ENCODE measurements at regions not wholly inside any gene's neighbourhood (a gene's known extent, or its start where the extent isn't known, plus 50 kb on each side); places are given as distances from the start of the nearest gene placed in this dataset.

DNA sequence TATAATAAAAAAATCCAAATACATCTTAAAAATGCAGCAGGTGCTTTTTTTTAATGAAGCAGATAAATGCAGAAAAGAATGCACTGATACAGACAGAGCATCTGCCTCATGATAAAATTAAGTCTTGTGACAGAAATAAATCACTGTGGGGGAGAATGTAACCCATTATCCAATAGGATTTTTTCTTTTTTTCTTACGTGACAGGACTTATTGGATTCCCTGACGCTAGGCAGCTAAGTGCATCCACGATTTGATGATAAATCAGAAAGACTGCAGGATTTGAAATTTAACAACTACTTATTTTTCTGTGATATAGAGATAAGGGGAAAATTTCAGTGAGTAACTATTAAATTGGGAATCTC lies 110.6 kb upstream of the PPARGC1A start:
- H3K4me1 ChIP-seq (ENCODE audit: control insufficient read depth, insufficient read depth, low read length), result no peaks in the 10 kb centered on the region
- H3K27ac ChIP-seq (ENCODE audit: low read length), result no peak overlapping the region
- 67% methylated on average over 2 of the region's 3 CpGs for WGBS (ENCODE audit: insufficient coverage)
- no peak overlapping the region for H3K4me3 ChIP-seq (ENCODE audit: low read length)
- H3K27ac Mint-ChIP-seq, result no peak overlapping the region
- H3K27me3 ChIP-seq (ENCODE audit: control insufficient read depth, insufficient read depth, low read length), result no peaks in the 10 kb centered on the region
- H3K27me3 Mint-ChIP-seq (ENCODE audit: low read depth in 2 of 2), result no peaks in the 10 kb centered on the region
- no peak overlapping the region for H3K4me3 Mint-ChIP-seq
- peaks cover 3% of the 10 kb centered on the region for H3K9me3 ChIP-seq (ENCODE audit: control insufficient read depth, insufficient read depth, low read length)
- TF ChIP-seq, protein P1, sequence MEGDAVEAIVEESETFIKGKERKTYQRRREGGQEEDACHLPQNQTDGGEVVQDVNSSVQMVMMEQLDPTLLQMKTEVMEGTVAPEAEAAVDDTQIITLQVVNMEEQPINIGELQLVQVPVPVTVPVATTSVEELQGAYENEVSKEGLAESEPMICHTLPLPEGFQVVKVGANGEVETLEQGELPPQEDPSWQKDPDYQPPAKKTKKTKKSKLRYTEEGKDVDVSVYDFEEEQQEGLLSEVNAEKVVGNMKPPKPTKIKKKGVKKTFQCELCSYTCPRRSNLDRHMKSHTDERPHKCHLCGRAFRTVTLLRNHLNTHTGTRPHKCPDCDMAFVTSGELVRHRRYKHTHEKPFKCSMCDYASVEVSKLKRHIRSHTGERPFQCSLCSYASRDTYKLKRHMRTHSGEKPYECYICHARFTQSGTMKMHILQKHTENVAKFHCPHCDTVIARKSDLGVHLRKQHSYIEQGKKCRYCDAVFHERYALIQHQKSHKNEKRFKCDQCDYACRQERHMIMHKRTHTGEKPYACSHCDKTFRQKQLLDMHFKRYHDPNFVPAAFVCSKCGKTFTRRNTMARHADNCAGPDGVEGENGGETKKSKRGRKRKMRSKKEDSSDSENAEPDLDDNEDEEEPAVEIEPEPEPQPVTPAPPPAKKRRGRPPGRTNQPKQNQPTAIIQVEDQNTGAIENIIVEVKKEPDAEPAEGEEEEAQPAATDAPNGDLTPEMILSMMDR (IDR thresholded peaks at IDR 0.05), result no peak
- no peak for ATAC-seq
- intact Hi-C loops (cut with micrococcal nuclease), result no loop called here
- H3K36me3 Mint-ChIP-seq, result no peaks in the 10 kb centered on the region
- H3K4me1 Mint-ChIP-seq, result no peaks in the 10 kb centered on the region
- H3K36me3 ChIP-seq (ENCODE audit: control insufficient read depth, insufficient read depth, low read length), result no peaks in the 10 kb centered on the region
- peaks cover 4 to 5% of the 10 kb centered on the region in 2 donors for H3K9me3 Mint-ChIP-seq
- no peak for DNase-seq

GRCh38 chr4:23999714-24000469 lies 110.0 kb upstream of the PPARGC1A start:
- TF ChIP-seq, protein P1 (IDR thresholded peaks at IDR 0.05), result no peak
- Histone ChIP-seq H3K27me3 (ENCODE audit: control insufficient read depth, insufficient read depth, low read length) (no peaks in the 10 kb centered on the region), H3K4me1 (ENCODE audit: control insufficient read depth, insufficient read depth, low read length) (no peaks in the 10 kb centered on the region), H3K9me3 (ENCODE audit: control insufficient read depth, insufficient read depth, low read length) (peaks cover 3% of the 10 kb centered on the region), H3K4me3 (ENCODE audit: low read length) (no peak overlapping the region), H3K27ac (ENCODE audit: low read length) (no peak overlapping the region), H3K36me3 (ENCODE audit: control insufficient read depth, insufficient read depth, low read length) (no peaks in the 10 kb centered on the region)
- intact Hi-C loops (cut with micrococcal nuclease), result no loop called here
- H3K27me3 Mint-ChIP-seq (ENCODE audit: low read depth in 2 of 2), result no peaks in the 10 kb centered on the region
- WGBS (ENCODE audit: insufficient coverage), result 82% methylated on average over 16 of the region's 17 CpGs
- H3K4me1 Mint-ChIP-seq, result no peaks in the 10 kb centered on the region
- DNase-seq (no peak), ATAC-seq (no peak)
- H3K27ac Mint-ChIP-seq, result no peak overlapping the region
- H3K4me3 Mint-ChIP-seq, result no peak overlapping the region
- no peaks in the 10 kb centered on the region for H3K36me3 Mint-ChIP-seq
- H3K9me3 Mint-ChIP-seq, result peaks cover 3% of the 10 kb centered on the region in 2 donors

DNA sequence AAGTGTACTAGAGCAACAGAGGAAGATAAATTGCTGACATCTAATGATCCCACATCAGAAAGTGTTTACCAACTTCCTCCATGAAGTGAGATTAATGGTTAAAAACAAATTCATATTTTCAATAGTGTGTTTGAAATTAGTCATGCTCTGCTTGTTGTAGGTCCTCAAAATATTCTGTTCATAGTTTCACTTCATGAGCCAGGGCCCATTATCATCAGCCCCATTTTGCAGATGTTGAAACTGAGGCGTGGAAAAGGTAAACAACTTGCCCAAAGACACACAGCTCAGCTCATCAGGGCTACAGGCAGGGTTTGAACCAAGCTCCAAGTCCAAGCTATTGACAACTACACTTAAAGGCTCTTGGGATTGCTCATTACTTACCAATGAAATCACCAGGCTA lies 103.5 kb upstream of the PPARGC1A start:
- 82% methylated on average over 1 of the region's 1 CpG for WGBS (ENCODE audit: insufficient coverage)

More for the DNA sequence above, 103.5 kb upstream of the PPARGC1A start:
- Mint-ChIP-seq H3K9me3 (peaks cover 0 to 4% of the 10 kb centered on the region in 2 donors), H3K36me3 (no peaks in the 10 kb centered on the region), H3K4me3 (no peak overlapping the region), H3K4me1 (no peaks in the 10 kb centered on the region), H3K27ac (no peak overlapping the region), H3K27me3 (ENCODE audit: low read depth in 2 of 2) (no peaks in the 10 kb centered on the region)
- ATAC-seq (no peak), DNase-seq (no peak)
- H3K4me3 ChIP-seq (ENCODE audit: low read length), result no peak overlapping the region
- no peaks in the 10 kb centered on the region for H3K36me3 ChIP-seq (ENCODE audit: control insufficient read depth, insufficient read depth, low read length)
- intact Hi-C loops (cut with micrococcal nuclease), result no loop called here
- H3K9me3 ChIP-seq (ENCODE audit: control insufficient read depth, insufficient read depth, low read length), result no peaks in the 10 kb centered on the region
- H3K27me3 ChIP-seq (ENCODE audit: control insufficient read depth, insufficient read depth, low read length), result no peaks in the 10 kb centered on the region
- no peak overlapping the region for H3K27ac ChIP-seq (ENCODE audit: low read length)
- no peaks in the 10 kb centered on the region for H3K4me1 ChIP-seq (ENCODE audit: control insufficient read depth, insufficient read depth, low read length)
- TF ChIP-seq, protein P1 (IDR thresholded peaks at IDR 0.05), result no peak
